NCI-H526 treated with DMSO at 0.1 percent for 48 hours (cell line): ENCODE measurements at regions not wholly inside any gene's neighbourhood (a gene's known extent, or its start where the extent isn't known, plus 50 kb on each side); places are given as distances from the start of the nearest gene placed in this dataset.
"Not testable (repeated sequence)": the region's sequence is repeated elsewhere in the genome, so short reads cannot be mapped to it uniquely, and the experiment has no call there.

Experiments used
- DNase-seq: peaks from one replicate; lab custom pipeline; 2025; lab: John Stamatoyannopoulos, UW

- DNase-seq, result no peak
Observed at GRCh38 chr5:143953851-143954250, 141.9 kb downstream of the HMHB1 start.

GRCh38 chr5:143955141-143955540 is 143.2 kb downstream of the HMHB1 start:
- DNase-seq, result no peak

GRCh38 chr5:143957455-143957854 is 145.5 kb downstream of the HMHB1 start:
- DNase-seq, result no peak

- no peak for DNase-seq
Observed at GRCh38 chr5:143962201-143962600, 150.2 kb downstream of the HMHB1 start.

- DNase-seq, result no peak
Observed at GRCh38 chr5:143964919-143965318, 153.0 kb downstream of the HMHB1 start.

GRCh38 chr5:143966280-143966679 is 154.3 kb downstream of the HMHB1 start:
- no peak for DNase-seq

GRCh38 chr5:143968071-143968878 is 156.3 kb downstream of the HMHB1 start:
- no peak for DNase-seq

- no peak for DNase-seq
Observed at GRCh38 chr5:143970159-143970558, 158.2 kb downstream of the HMHB1 start.

- no peak for DNase-seq
Observed at GRCh38 chr5:143972068-143972467, 160.1 kb downstream of the HMHB1 start.

GRCh38 chr5:143976055-143976454 is 164.1 kb downstream of the HMHB1 start:
- DNase-seq, result no peak

- DNase-seq, result no peak
Observed at GRCh38 chr5:143977891-143978461, 166.0 kb downstream of the HMHB1 start.

- DNase-seq, result no peak
Observed at GRCh38 chr5:143979044-143979690, 167.2 kb downstream of the HMHB1 start.

GRCh38 chr5:143980506-143980905 is 168.5 kb downstream of the HMHB1 start:
- DNase-seq, result no peak

- DNase-seq, result not testable (repeated sequence)
Observed at GRCh38 chr5:143982957-143983356, 171.0 kb downstream of the HMHB1 start.

- DNase-seq, result peak; percentile 7
Observed at GRCh38 chr5:143985832-143986515, 174.0 kb downstream of the HMHB1 start.

GRCh38 chr5:143986516-143987212 is 174.7 kb downstream of the HMHB1 start:
- DNase-seq, result no peak

- no peak for DNase-seq
Observed at GRCh38 chr5:143987264-143987663, 175.3 kb downstream of the HMHB1 start.

GRCh38 chr5:143987751-143988560 is 176.0 kb downstream of the HMHB1 start:
- DNase-seq, result no peak

GRCh38 chr5:143992496-143992895 is 178.0 kb downstream of the YIPF5 start:
- no peak for DNase-seq

GRCh38 chr5:144002876-144003275 is 167.6 kb downstream of the YIPF5 start:
- no peak for DNase-seq

GRCh38 chr5:144003636-144004035 is 166.8 kb downstream of the YIPF5 start:
- no peak for DNase-seq
